ENCODE measurements at regions not wholly inside any gene's neighbourhood (a gene's known extent, or its start where the extent isn't known, plus 50 kb on each side); places are given as distances from the start of the nearest gene placed in this dataset.

DNA sequence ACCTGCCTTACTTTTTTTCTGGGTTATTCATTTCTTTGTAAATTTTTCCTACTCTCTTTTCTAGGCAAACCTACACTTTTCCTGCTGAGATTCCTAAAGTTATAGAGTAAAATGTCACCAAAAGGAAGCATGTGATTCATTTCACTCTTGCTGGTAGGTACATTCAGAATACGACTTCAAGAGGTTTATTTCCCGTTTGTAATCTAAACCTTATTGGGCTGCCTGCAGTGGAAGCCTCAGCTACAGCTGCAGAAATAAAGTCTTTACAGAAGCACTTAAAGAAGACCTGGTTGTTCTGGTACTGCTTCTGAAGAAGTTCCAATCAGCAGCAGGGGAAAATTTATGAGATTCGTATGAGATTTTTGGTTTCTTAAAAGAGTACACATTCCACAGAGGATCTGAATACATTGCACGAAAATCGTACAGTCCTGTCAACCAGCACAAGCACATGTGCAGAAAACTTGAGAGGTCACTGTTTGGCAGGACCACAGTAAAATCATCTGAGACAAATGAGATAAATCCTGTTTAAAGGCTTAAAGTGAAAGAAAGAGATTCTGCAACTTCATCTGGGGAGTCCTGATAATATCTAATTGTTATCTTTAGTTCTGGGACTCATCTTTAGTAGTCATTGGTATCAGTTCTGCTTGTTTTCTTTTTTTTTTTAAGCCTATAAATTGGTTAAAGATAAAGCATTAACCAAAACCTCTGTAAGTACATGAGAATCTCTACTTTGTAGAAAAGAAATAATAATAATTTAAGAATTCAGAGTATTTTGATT lies 109.9 kb upstream of the ADGRL2 start:
- Mint-ChIP-seq H3K4me3 (no peak overlapping the region), H3K27ac (ENCODE audit: low read depth) (no peak overlapping the region), H3K9me3 (peaks cover 32% of the 10 kb centered on the region), H3K4me1 (no peaks in the 10 kb centered on the region), H3K36me3 (ENCODE audit: insufficient read depth) (peaks cover 2% of the 10 kb centered on the region), H3K27me3 (no peaks in the 10 kb centered on the region)
- ATAC-seq (replicated peaks; ENCODE audit: extremely low read depth, poor library complexity, severe bottlenecking) = no peak
- DNase-seq (ENCODE audit: low spot score in 2 of 2) = no peak

DNA sequence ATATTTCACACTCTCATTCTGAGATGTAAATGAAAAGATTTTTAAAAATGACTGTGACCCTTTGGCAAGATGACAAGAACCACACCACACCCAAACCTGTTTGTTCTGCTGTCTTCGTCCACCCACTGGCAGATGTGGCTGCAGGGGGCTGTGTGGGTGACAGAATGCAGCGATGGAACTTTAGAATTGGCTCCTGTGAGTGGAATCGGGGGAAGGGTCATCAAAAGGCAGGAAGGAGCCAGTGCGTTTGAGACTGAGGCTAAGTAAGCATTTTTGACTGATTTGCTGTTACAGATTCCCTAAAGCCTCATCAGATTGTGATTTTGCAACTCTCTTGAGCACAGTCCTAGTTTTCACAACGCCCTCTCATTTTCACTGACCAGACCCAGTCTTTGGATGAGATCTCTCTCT lies 111.2 kb upstream of the ADGRL2 start:
- no peak overlapping the region for H3K4me3 Mint-ChIP-seq
- no peak for DNase-seq (ENCODE audit: low spot score in 2 of 2)
- no peaks in the 10 kb centered on the region for H3K27me3 Mint-ChIP-seq
- no peak overlapping the region for H3K27ac Mint-ChIP-seq (ENCODE audit: low read depth)
- ATAC-seq (replicated peaks; ENCODE audit: extremely low read depth, poor library complexity, severe bottlenecking) = no peak
- H3K36me3 Mint-ChIP-seq (ENCODE audit: insufficient read depth) = peaks cover 2% of the 10 kb centered on the region
- H3K9me3 Mint-ChIP-seq = peaks cover 32% of the 10 kb centered on the region
- H3K4me1 Mint-ChIP-seq = no peaks in the 10 kb centered on the region

DNA sequence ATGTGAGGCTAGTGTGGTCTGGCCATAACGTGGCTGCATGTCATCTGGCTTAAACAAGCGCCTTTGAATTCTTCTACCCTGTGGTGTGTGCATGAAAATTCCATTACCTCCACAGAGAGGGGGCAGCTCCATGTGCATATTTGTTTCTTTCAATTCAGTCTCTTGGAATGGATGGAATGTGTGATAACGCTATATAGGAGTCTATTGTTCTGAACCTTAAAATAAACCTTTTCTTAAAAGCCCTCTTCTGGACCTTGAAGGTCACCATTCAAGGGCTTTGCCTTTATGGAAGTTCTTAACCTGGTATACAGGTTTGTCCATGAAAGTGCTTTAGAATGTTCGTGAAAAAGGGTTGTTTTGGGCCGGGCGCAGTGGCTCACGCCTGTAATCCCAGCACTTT lies 118.2 kb upstream of the ADGRL2 start:
- no peaks in the 10 kb centered on the region for H3K36me3 Mint-ChIP-seq (ENCODE audit: insufficient read depth)
- no peaks in the 10 kb centered on the region for H3K4me1 Mint-ChIP-seq
- ATAC-seq (replicated peaks; ENCODE audit: extremely low read depth, poor library complexity, severe bottlenecking) = no peak
- no peak overlapping the region for H3K4me3 Mint-ChIP-seq
- DNase-seq (ENCODE audit: low spot score in 2 of 2) = no peak
- H3K27ac Mint-ChIP-seq (ENCODE audit: low read depth) = no peak overlapping the region
- peaks cover 29% of the 10 kb centered on the region for H3K9me3 Mint-ChIP-seq
- no peaks in the 10 kb centered on the region for H3K27me3 Mint-ChIP-seq

DNA sequence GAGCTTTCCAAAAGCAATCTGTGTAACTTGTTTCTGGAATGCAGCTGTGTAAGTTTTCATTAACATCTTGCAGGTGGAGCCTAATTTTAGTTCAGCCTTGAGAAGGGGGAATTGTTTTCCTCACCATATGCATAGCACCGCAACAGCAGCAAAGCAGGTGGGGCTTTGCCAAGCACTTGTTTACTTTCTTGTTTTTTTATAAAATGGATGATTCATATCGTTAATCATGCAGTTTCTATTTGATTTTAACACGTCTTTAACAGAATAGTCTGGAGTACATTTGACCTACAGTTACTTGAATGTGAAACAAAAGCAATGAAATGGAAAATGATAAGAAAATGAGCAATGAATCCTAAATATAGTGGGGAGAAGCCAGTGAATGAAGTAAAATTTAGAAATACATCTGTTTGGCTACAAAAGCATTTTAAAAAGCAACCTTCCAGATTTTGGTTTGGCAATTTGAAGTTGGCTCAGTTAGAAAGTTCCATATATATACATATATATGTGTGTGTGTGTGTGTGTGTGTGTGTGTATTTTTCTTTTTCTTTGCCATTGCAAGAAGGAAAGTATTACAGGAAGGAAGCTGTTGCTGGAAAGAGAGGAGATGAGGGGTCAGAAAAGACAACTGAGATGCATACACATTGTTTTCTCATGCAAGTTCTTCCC lies 119.0 kb upstream of the ADGRL2 start:
- no peak for DNase-seq (ENCODE audit: low spot score in 2 of 2)
- no peak for ATAC-seq (replicated peaks; ENCODE audit: extremely low read depth, poor library complexity, severe bottlenecking)
- H3K4me3 Mint-ChIP-seq = no peak overlapping the region

DNA sequence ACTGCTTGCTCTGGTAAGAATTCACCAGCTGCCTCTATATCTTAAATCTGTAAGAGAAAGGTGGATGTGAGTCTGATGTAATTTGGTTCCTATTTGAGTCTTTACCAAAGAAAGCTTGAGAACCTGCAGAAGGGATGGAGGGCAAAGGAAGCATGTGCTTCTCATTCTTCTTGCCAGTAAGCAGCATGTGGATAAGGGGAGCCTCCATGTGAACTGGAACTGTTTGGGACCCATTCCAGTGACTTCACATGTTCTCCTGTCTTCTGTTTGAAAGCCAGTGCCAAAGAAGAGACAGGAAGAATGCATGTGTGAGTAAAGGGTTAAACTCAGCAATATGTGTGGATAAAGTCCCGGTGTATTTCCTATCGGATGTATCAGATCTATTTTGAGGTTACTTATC lies 119.6 kb upstream of the ADGRL2 start:
- no peak for ATAC-seq (replicated peaks; ENCODE audit: extremely low read depth, poor library complexity, severe bottlenecking)
- Mint-ChIP-seq H3K4me3 (no peak overlapping the region), H3K4me1 (no peaks in the 10 kb centered on the region), H3K9me3 (peaks cover 20% of the 10 kb centered on the region), H3K36me3 (ENCODE audit: insufficient read depth) (no peaks in the 10 kb centered on the region), H3K27me3 (no peaks in the 10 kb centered on the region), H3K27ac (ENCODE audit: low read depth) (no peak overlapping the region)
- DNase-seq (ENCODE audit: low spot score in 2 of 2) = no peak

More for the DNA sequence above, 119.0 kb upstream of the ADGRL2 start:
- H3K9me3 Mint-ChIP-seq = peaks cover 27% of the 10 kb centered on the region
- no peak overlapping the region for H3K27ac Mint-ChIP-seq (ENCODE audit: low read depth)
- H3K4me1 Mint-ChIP-seq = no peaks in the 10 kb centered on the region
- H3K27me3 Mint-ChIP-seq = no peaks in the 10 kb centered on the region
- H3K36me3 Mint-ChIP-seq (ENCODE audit: insufficient read depth) = no peaks in the 10 kb centered on the region

DNA sequence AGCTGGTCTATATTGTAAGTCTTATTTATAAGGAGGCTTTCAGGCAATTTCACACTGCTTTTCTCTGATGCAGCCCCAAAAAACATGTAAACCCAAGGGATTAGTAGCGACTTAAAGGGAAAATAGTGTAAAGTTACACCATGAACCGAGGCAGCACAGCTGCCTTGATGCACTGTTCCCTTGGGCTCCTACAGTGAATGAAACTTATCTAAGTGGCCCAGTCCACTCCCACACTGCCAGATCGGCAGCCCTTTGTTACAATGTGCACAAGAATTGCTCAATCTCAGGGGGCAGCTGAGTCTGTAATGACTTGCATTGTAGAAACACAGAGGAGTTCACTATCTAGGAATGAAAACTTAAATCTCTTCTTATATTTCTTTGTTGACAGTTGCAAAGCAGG lies 120.8 kb upstream of the ADGRL2 start:
- Mint-ChIP-seq H3K36me3 (ENCODE audit: insufficient read depth) (no peaks in the 10 kb centered on the region), H3K9me3 (peaks cover 18% of the 10 kb centered on the region), H3K4me3 (no peak overlapping the region), H3K27me3 (no peaks in the 10 kb centered on the region), H3K4me1 (no peaks in the 10 kb centered on the region), H3K27ac (ENCODE audit: low read depth) (no peak overlapping the region)
- DNase-seq (ENCODE audit: low spot score in 2 of 2) (no peak), ATAC-seq (replicated peaks; ENCODE audit: extremely low read depth, poor library complexity, severe bottlenecking) (no peak)

DNA sequence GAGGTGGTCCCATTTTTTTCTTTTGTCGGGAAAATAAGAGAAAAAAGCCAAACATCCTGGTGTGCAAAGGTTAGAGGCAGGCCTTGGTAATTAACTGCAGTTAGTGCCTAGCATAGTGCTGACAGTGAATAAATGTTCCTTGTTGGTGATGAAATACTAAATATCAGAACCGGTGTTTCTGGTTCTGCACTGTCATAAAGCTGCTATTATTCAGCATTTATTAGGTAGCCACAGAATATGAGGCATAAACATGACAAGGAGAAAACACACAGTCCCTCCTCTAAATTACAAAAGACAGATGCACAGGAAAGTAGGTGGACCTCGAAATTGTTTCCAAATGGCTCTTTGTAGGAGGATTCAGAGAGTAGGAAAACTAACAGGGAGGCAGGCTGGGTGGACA lies 122.0 kb upstream of the ADGRL2 start:
- DNase-seq (ENCODE audit: low spot score in 2 of 2) (no peak), ATAC-seq (replicated peaks; ENCODE audit: extremely low read depth, poor library complexity, severe bottlenecking) (no peak)
- Mint-ChIP-seq H3K27me3 (no peaks in the 10 kb centered on the region), H3K36me3 (ENCODE audit: insufficient read depth) (no peaks in the 10 kb centered on the region), H3K9me3 (peaks cover 13% of the 10 kb centered on the region), H3K27ac (ENCODE audit: low read depth) (no peak overlapping the region), H3K4me3 (no peak overlapping the region), H3K4me1 (no peaks in the 10 kb centered on the region)

DNA sequence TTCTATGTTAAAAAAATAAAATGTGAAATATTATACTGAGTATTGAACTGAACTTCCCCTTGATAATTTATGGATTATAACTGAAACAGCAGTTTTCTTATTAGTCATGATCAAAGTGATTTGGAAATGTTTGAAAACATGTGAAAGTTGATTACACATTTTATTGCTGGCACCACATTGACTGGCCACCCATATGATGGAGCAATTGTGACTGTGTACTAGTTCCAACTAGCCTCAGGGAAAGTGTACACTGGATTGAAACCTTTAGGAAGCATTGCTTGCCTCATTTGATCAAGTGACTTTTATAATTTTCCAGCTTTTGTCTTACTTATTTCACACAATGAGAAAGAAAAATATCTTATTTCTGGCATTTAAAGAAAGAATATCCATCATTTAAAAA lies 128.0 kb upstream of the ADGRL2 start:
- DNase-seq (ENCODE audit: low spot score in 2 of 2) = no peak
- Mint-ChIP-seq H3K27me3 (no peaks in the 10 kb centered on the region), H3K4me3 (no peak overlapping the region), H3K36me3 (ENCODE audit: insufficient read depth) (no peaks in the 10 kb centered on the region), H3K9me3 (peaks cover 18% of the 10 kb centered on the region), H3K27ac (ENCODE audit: low read depth) (no peak overlapping the region), H3K4me1 (no peaks in the 10 kb centered on the region)
- ATAC-seq (replicated peaks; ENCODE audit: extremely low read depth, poor library complexity, severe bottlenecking) = no peak

DNA sequence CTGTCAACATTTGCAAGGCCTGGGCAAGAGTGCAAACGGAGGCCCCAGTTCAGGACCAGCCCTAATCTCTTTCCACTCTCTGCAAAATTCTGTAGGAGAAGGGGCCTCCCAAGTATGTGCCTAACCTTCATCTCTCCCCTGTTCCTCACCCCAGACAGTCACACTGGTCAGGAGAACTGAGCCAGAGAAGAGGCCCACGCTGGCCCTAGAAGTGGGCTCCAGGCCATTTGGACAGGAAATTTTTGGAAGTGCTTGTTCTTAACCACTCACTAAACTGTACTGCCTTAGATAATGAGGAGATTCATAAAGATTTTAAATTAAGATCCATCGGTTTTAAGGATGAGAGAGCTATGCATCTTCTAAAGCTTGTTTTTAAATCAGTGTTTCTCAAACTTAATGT lies 129.7 kb upstream of the ADGRL2 start:
- Mint-ChIP-seq H3K27ac (ENCODE audit: low read depth) (no peak overlapping the region), H3K36me3 (ENCODE audit: insufficient read depth) (no peaks in the 10 kb centered on the region), H3K4me3 (no peak overlapping the region), H3K9me3 (peaks cover 13% of the 10 kb centered on the region), H3K27me3 (no peaks in the 10 kb centered on the region), H3K4me1 (no peaks in the 10 kb centered on the region)
- ATAC-seq (replicated peaks; ENCODE audit: extremely low read depth, poor library complexity, severe bottlenecking) (no peak), DNase-seq (ENCODE audit: low spot score in 2 of 2) (no peak)

DNA sequence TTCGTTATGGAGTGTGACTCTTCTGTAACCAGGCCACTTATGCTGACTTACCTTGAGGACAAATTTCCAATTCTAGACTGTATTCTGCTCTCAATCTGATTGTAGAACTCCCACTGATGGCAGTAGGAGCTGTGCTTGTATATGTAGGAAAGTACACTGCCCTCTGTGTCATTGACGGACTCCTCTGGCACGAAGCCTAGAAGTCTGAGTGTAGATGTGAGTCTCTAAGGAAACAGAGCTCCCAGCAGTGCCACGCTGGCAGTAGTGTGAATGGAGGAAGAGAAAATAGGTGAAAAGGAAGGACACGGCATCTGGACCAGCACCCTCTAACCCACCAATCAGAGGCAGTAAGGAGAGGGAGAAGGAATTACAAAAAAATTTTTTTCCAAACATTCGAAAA lies 130.4 kb upstream of the ADGRL2 start:
- no peak overlapping the region for H3K27ac Mint-ChIP-seq (ENCODE audit: low read depth)
- ATAC-seq (replicated peaks; ENCODE audit: extremely low read depth, poor library complexity, severe bottlenecking) (no peak), DNase-seq (ENCODE audit: low spot score in 2 of 2) (no peak)
- H3K9me3 Mint-ChIP-seq = peaks cover 13% of the 10 kb centered on the region
- H3K4me3 Mint-ChIP-seq = no peak overlapping the region
- H3K27me3 Mint-ChIP-seq = no peaks in the 10 kb centered on the region
- H3K36me3 Mint-ChIP-seq (ENCODE audit: insufficient read depth) = no peaks in the 10 kb centered on the region
- H3K4me1 Mint-ChIP-seq = no peaks in the 10 kb centered on the region

DNA sequence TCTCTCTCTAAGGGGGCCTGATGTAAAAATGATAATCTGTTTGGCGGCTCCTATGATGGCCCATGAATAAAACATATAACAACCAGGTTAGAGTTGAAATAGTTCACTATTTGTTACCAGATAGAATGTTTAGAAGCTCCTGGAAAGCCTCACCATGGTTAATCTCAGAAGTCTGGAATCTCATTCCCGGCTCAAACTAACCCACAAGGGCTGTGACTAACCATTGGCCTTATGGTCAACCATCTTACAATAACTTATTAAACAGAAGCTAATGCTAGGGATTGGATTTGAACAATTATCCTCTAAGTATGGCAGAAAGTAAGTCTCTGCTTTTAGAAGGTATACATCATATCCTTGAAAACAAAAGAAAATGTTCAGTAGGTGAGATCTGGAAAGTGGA lies 134.1 kb upstream of the ADGRL2 start:
- H3K4me3 Mint-ChIP-seq = no peak overlapping the region
- no peaks in the 10 kb centered on the region for H3K27me3 Mint-ChIP-seq

DNA sequence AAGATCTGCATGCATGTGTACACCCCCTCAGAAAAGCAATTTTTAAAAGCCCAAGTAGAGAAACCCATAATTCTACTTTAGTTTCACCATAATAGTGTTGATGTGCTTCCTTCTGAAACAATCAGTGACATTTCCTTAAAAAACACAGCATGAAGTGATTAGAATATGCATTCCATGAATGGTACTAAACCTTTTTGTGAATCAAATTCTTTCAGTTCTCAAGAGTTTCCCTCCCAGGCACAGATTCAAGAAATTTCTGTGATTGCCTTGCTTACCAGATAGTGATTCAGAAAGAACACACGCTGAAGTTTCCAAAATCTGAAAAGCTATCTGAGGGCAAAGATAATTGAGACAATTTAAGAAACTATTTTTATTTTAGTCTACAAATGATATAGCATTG lies 136.4 kb upstream of the ADGRL2 start:
- DNase-seq (ENCODE audit: low spot score in 2 of 2) (no peak), ATAC-seq (replicated peaks; ENCODE audit: extremely low read depth, poor library complexity, severe bottlenecking) (no peak)
- no peak overlapping the region for H3K4me3 Mint-ChIP-seq
- no peaks in the 10 kb centered on the region for H3K36me3 Mint-ChIP-seq (ENCODE audit: insufficient read depth)
- no peaks in the 10 kb centered on the region for H3K27me3 Mint-ChIP-seq
- peaks cover 11% of the 10 kb centered on the region for H3K9me3 Mint-ChIP-seq
- no peaks in the 10 kb centered on the region for H3K4me1 Mint-ChIP-seq
- H3K27ac Mint-ChIP-seq (ENCODE audit: low read depth) = no peak overlapping the region

More for the DNA sequence above, 134.1 kb upstream of the ADGRL2 start:
- Mint-ChIP-seq H3K9me3 (peaks cover 16% of the 10 kb centered on the region), H3K36me3 (ENCODE audit: insufficient read depth) (no peaks in the 10 kb centered on the region), H3K4me1 (no peaks in the 10 kb centered on the region), H3K27ac (ENCODE audit: low read depth) (no peak overlapping the region)
- ATAC-seq (replicated peaks; ENCODE audit: extremely low read depth, poor library complexity, severe bottlenecking) = no peak
- DNase-seq (ENCODE audit: low spot score in 2 of 2) = no peak

DNA sequence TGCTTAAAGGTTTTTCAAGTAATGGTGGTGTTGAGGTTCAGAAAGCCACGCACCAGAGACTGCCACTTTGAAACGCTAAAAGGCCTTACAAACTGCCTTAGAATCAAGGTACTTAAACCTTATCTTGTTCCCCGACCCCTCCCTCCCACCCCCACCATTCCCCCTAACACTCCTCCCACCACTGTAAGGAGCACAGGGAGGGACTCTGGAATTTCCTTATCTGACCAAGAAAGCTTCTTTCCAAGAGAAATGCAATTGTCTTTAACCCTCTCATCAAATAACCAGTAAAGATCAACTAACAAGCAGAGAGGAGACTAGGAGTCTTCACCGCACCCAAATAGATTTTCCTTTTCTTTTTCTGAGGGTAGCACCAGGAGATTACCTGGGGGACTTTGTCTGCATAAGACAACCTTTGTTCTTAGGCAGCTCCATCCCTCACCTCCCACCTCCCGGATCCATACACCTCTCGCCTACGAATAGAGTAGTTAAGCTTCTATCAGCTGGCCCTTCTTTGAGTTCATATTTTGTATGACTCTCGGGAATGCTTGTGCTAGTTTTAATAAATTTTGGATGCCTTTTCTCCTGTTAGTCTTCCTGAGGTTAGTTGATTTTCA lies 137.7 kb upstream of the ADGRL2 start:
- DNase-seq (ENCODE audit: low spot score in 2 of 2) (no peak), ATAC-seq (replicated peaks; ENCODE audit: extremely low read depth, poor library complexity, severe bottlenecking) (no peak)
- Mint-ChIP-seq H3K27ac (ENCODE audit: low read depth) (no peak overlapping the region), H3K27me3 (no peaks in the 10 kb centered on the region), H3K4me1 (no peaks in the 10 kb centered on the region), H3K4me3 (no peak overlapping the region), H3K36me3 (ENCODE audit: insufficient read depth) (no peaks in the 10 kb centered on the region), H3K9me3 (peaks cover 5% of the 10 kb centered on the region)

Data from central memory CD8-positive, alpha-beta T cell (primary cell).